Mucosa of stomach (tissue), 1 donor: ENCODE measurements at regions not wholly inside any gene's neighbourhood (a gene's known extent, or its start where the extent isn't known, plus 50 kb on each side); places are given as distances from the start of the nearest gene placed in this dataset.

Source experiments
- H3K27me3 ChIP-seq: one replicate; pipeline ENCODE4 v1.7.0; 2013; ENCODE audit warnings: mild to moderate bottlenecking, low read length; ENCODE audit not compliant: control insufficient read depth, insufficient read depth
- H3K36me3 ChIP-seq: one replicate; pipeline ENCODE4 v1.7.0; 2013; ENCODE audit warnings: low read length; ENCODE audit not compliant: control insufficient read depth, insufficient read depth
- H3K4me1 ChIP-seq: one replicate; pipeline ENCODE4 v1.7.0; 2013; ENCODE audit warnings: mild to moderate bottlenecking, low read length; ENCODE audit not compliant: control insufficient read depth, insufficient read depth
- H3K4me3 ChIP-seq: one replicate; pipeline ENCODE4 v1.7.0; 2013; ENCODE audit warnings: low read length
- H3K9ac ChIP-seq: one replicate; pipeline ENCODE4 v1.7.0; 2013; ENCODE audit warnings: mild to moderate bottlenecking, low read length, moderate library complexity
- H3K9me3 ChIP-seq: one replicate; pipeline ENCODE4 v1.7.0; 2013; ENCODE audit warnings: mild to moderate bottlenecking, low read length, moderate library complexity; ENCODE audit not compliant: control insufficient read depth
- donor health status: Pancreatic carcinoma.

GRCh38 chr16:87067003-87067556 is 250.1 kb downstream of the C16orf95 start:
- no peak overlapping the region for H3K9ac ChIP-seq
- no peak overlapping the region for H3K4me3 ChIP-seq
- H3K4me1 ChIP-seq, result no peaks in the 10 kb centered on the region
- H3K36me3 ChIP-seq, result no peaks in the 10 kb centered on the region
- H3K27me3 ChIP-seq, result peaks cover 24% of the 10 kb centered on the region
- H3K9me3 ChIP-seq, result no peaks in the 10 kb centered on the region

DNA sequence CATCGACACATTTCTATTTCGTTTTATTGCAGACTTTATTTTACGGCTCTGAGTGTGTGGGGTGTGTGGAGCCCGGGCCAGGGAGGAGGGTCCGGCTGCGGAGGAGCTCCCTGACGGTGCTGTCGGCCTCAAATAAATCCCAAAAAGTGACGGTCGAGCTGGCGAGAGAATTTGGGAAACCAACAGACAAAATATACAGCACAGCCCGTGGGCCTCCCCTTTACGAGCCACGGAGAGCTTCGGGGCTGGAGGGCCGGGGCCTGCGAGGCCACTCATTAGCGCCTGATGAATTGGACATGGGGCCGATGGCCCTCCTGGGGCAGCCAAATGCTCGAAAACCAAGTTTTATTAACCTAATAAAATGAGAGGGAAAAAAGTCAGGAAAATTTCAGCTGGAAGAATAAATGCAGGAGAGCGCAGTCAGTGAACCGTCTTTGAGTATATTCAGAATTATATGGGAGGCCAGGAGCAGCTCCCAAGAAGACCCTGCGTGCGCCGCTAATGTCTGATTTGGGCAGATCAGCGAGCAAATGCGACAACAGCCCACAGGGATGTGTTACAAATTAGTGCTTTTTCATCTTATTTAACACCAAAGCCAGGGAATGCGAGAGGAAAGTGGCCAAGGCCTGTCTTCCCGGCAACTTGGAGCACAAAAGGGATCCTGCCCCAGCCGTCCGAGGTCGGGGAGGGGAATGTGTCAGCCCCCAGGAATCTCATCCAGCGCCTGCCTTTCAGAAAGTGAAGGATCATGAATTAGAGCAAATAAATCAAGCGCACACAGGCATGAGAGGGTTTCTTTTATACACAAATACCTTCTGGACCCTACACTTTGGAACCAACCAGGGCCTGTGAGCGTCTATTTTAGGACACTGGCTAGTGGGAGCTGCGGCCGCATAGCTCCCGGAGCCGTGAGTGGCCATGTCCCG is 249.1 kb downstream of the C16orf95 start:
- no peaks in the 10 kb centered on the region for H3K4me1 ChIP-seq
- no peak overlapping the region for H3K9ac ChIP-seq
- H3K9me3 ChIP-seq, result no peaks in the 10 kb centered on the region
- no peak overlapping the region for H3K4me3 ChIP-seq
- peaks cover 21% of the 10 kb centered on the region for H3K27me3 ChIP-seq
- no peaks in the 10 kb centered on the region for H3K36me3 ChIP-seq

DNA sequence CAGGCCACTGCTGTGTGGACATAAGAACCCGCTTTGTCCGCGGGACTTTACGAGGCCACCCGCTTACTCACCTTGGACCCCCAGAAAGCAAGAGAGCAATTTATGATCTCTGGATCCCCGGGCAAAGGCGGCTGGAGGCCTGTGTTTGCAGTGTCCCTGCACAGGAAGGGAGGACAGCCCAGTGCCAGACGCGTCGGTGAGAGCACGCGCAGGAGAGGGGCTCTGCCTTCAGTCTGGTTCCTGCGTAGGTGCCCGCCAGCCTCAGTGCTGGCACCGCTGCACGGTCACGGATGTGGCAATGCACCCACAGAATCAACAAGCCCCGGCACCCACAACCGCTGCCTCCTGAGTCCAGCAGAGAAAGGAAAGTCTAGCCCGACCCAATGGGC is 248.4 kb downstream of the C16orf95 start:
- Histone ChIP-seq H3K27me3 (peaks cover 21% of the 10 kb centered on the region), H3K9ac (no peak overlapping the region), H3K4me1 (no peaks in the 10 kb centered on the region), H3K9me3 (no peaks in the 10 kb centered on the region), H3K36me3 (no peaks in the 10 kb centered on the region), H3K4me3 (no peak overlapping the region)

GRCh38 chr16:87070657-87071056 is 246.5 kb downstream of the C16orf95 start:
- no peaks in the 10 kb centered on the region for H3K9me3 ChIP-seq
- H3K9ac ChIP-seq, result no peak overlapping the region
- no peaks in the 10 kb centered on the region for H3K4me1 ChIP-seq
- H3K27me3 ChIP-seq, result peaks cover 10% of the 10 kb centered on the region
- no peak overlapping the region for H3K4me3 ChIP-seq
- H3K36me3 ChIP-seq, result no peaks in the 10 kb centered on the region

GRCh38 chr16:87072101-87072500 is 245.1 kb downstream of the C16orf95 start:
- Histone ChIP-seq H3K9me3 (no peaks in the 10 kb centered on the region), H3K4me3 (no peak overlapping the region), H3K4me1 (no peaks in the 10 kb centered on the region), H3K36me3 (no peaks in the 10 kb centered on the region), H3K27me3 (peaks cover 3% of the 10 kb centered on the region), H3K9ac (no peak overlapping the region)

DNA sequence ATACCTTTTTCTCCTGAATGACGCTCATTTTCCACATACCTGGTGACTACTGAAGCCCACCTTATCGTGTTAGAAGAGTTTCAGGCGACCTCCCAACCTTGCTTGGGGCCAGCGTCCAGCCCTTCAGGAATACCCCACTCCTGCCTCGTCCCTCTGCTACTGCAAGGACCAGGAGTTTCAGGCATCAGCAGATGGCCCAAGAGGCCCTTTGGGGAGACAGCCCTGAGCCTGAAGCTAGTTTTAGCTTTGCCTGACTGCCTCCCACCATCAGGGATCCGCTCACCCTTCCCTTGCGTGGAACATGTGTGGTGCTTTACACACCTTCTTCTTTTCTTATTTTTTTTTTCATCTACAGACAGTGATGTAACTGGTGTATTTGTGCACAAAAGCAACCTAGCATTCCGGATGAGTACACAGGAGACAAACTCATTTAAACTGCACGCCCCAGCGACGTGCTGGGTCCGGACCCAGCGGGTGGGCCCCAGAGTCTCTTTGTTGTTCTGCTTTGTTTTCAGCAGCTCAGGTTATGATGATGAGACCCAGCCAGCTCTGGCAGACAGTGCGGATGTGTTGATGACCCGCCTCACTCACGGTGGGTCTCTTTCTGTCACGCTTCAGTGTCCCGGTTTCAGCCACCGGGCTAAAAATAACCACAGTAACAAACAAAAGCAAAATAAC is 242.4 kb downstream of the C16orf95 start:
- H3K4me3 ChIP-seq, result no peak overlapping the region

GRCh38 chr16:87075319-87075860 is 241.8 kb downstream of the C16orf95 start:
- Histone ChIP-seq H3K36me3 (no peaks in the 10 kb centered on the region), H3K4me3 (no peak overlapping the region), H3K27me3 (peaks cover 3% of the 10 kb centered on the region), H3K9ac (no peak overlapping the region), H3K9me3 (no peaks in the 10 kb centered on the region), H3K4me1 (no peaks in the 10 kb centered on the region)

More for the DNA sequence above, 242.4 kb downstream of the C16orf95 start:
- Histone ChIP-seq H3K9me3 (no peaks in the 10 kb centered on the region), H3K36me3 (no peaks in the 10 kb centered on the region), H3K4me1 (no peaks in the 10 kb centered on the region), H3K9ac (no peak overlapping the region), H3K27me3 (peaks cover 3% of the 10 kb centered on the region)

GRCh38 chr16:87076331-87076949 is 240.8 kb downstream of the C16orf95 start:
- no peaks in the 10 kb centered on the region for H3K27me3 ChIP-seq
- H3K4me1 ChIP-seq, result no peaks in the 10 kb centered on the region
- no peaks in the 10 kb centered on the region for H3K9me3 ChIP-seq
- no peak overlapping the region for H3K4me3 ChIP-seq
- H3K36me3 ChIP-seq, result no peaks in the 10 kb centered on the region
- no peak overlapping the region for H3K9ac ChIP-seq

DNA sequence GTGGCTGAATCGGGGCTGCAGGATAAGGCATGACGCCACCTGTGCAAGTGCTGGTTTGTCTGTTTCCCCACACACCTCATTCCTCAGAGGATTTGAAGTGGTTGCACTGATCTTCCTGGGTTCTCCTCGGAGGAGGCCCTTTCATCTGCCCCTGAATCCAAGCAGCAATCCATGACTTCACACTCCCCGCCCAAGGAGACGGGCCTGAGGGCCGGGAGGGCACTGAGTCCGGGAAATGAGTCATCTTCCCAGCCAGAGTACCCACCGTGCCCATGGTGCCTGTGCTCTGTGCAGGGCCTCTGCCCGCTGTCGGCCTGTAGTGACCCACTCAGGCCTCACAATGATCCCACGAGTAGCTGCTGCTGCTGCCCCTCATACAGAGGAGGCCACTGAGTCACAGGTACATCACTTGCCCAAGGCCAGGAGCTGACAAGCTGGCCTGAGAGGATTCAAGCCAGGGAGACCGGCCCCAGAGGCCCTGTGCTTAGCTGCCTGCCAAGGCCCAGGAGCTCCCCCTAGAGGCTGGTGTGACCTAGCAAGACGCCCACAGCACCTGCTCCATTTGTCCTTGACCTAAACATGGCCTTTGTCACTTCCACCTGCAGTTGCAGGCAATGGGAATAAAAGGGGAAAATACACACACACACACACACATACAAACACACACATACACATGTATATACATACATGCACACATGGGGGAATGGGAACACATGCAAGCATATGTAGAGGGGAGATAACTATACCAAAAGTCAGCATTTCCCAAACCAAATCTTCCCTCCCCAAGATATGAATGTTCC is 240.0 kb downstream of the C16orf95 start:
- Histone ChIP-seq H3K9me3 (no peaks in the 10 kb centered on the region), H3K36me3 (no peaks in the 10 kb centered on the region), H3K4me3 (no peak overlapping the region)

GRCh38 chr16:87077750-87078127 is 239.5 kb downstream of the C16orf95 start:
- Histone ChIP-seq H3K9ac (no peak overlapping the region), H3K27me3 (no peaks in the 10 kb centered on the region), H3K4me3 (no peak overlapping the region), H3K4me1 (no peaks in the 10 kb centered on the region), H3K9me3 (no peaks in the 10 kb centered on the region), H3K36me3 (no peaks in the 10 kb centered on the region)

More for the DNA sequence above, 240.0 kb downstream of the C16orf95 start:
- Histone ChIP-seq H3K9ac (no peak overlapping the region), H3K27me3 (no peaks in the 10 kb centered on the region), H3K4me1 (no peaks in the 10 kb centered on the region)

DNA sequence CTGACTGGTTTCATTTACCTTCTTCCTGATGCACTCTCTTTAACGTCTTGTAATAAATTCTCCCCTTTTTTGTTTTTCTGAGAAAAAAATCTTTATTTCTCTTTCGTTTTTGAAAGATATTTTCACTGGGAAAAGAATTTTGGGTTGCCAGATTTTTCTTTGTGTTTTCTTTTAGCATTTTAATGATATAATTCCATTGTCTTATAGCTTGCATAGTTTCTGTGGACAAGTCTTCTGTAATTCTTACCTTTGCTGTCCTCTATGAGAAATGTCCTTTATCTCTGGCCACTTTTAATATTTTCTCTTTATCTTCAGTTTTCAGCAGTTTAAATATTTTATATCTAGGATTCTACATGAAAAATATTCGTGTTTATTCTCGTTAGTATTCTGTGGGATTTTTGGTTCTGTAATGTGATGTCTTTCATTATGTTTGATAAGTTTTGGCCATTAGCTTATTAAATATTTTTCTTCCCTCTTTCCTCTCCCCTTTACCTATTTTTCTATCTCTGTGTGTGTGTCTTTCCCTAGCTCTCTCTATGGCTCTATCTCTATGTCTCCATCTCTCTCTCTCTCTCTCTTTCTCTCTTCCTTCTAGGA is 236.5 kb downstream of the C16orf95 start:
- Histone ChIP-seq H3K27me3 (no peaks in the 10 kb centered on the region), H3K4me1 (no peaks in the 10 kb centered on the region), H3K9me3 (no peaks in the 10 kb centered on the region)

More for the DNA sequence above, 236.5 kb downstream of the C16orf95 start:
- Histone ChIP-seq H3K36me3 (no peaks in the 10 kb centered on the region), H3K9ac (no peak overlapping the region), H3K4me3 (no peak overlapping the region)
